B cell (primary cell): ENCODE measurements at regions not wholly inside any gene's neighbourhood (a gene's known extent, or its start where the extent isn't known, plus 50 kb on each side); places are given as distances from the start of the nearest gene placed in this dataset.

Experiments used
- ATAC-seq: fragments of 200-7000 bp; cut with Tn5 transposase; one replicate; pipeline ENCODE4 v1.10.0; 2021; ENCODE audit warnings: low read depth, mild to moderate bottlenecking, moderate number of reproducible peaks, moderate library complexity
- CTCF ChIA-PET: fragments of 350-600 bp; sonication (Branson Sonifier 250); formaldehyde crosslinking; loops from one replicate; lab custom pipeline; 2021; ENCODE audit warnings: antibody characterized with exemption, inconsistent platforms; lab: Charles Lee
- POLR2A ChIA-PET: fragments of 350-600 bp; sonication (Branson Sonifier 250); formaldehyde crosslinking; loops from one replicate; lab custom pipeline; 2021; ENCODE audit warnings: antibody characterized with exemption; lab: Charles Lee
- DNase-seq: peaks from one replicate; pipeline ENCODE4 v3.0.0; 2013
- H2AFZ ChIP-seq: 2 replicates; pipeline ENCODE4 v1.6.1; 2012; ENCODE audit warnings: mild to moderate bottlenecking, low read depth, low read length; ENCODE audit not compliant: insufficient read depth, poor library complexity, severe bottlenecking
- H3K27ac ChIP-seq, 2 donors: 1 replicate in 1 of 2; 2 replicates in 1 of 2; pipeline ENCODE4 v1.5.1; 2012 to 2013; ENCODE audit warnings: low read length in 2 of 2, mild to moderate bottlenecking in 2 of 2, moderate library complexity in 1 of 2
- H3K27me3 ChIP-seq, 4 experiments: fragments of 200-600 bp in 1 of 4; sonication (generic) in 1 of 4; replicated peaks in 1 of 4; 1 replicate in 2 of 4; 2 replicates in 2 of 4; pipeline versions ENCODE4 v1.6.1 to v1.7.0; 2013 to 2016; ENCODE audit warnings: low read length in 3 of 4, mild to moderate bottlenecking in 2 of 4, mixed read lengths in 1 of 4, moderate library complexity in 1 of 4; ENCODE audit not compliant: insufficient read depth in 4 of 4, control insufficient read depth in 3 of 4; ENCODE audit errors: control extremely low read depth in 1 of 4
- H3K36me3 ChIP-seq, 2 experiments: replicated peaks in 1 of 2; 1 replicate in 1 of 2; 2 replicates in 1 of 2; pipeline versions ENCODE4 v1.6.1 to v1.7.1; 2013; ENCODE audit warnings: low read length in 1 of 2; ENCODE audit not compliant: insufficient read depth in 2 of 2, control insufficient read depth in 1 of 2; ENCODE audit errors: control extremely low read depth in 1 of 2, extremely low read depth in 1 of 2
- H3K4me1 ChIP-seq, 2 donors: fragments of 200-600 bp in 1 of 2; sonication (generic) in 1 of 2; 1 replicate in 1 of 2; 2 replicates in 1 of 2; pipeline versions ENCODE4 v1.5.1 to v1.6.1; 2013 to 2017; ENCODE audit warnings: low read length in 2 of 2; ENCODE audit not compliant: control insufficient read depth in 2 of 2, insufficient read depth in 2 of 2
- H3K4me2 ChIP-seq: replicated peaks from 2 replicates; pipeline ENCODE3; 2012; ENCODE audit warnings: mild to moderate bottlenecking, low read depth, low read length; ENCODE audit not compliant: poor library complexity, severe bottlenecking
- H3K4me3 ChIP-seq, 5 experiments: fragments of 200-600 bp in 1 of 5; sonication (generic) in 1 of 5; 1 replicate in 3 of 5; 2 replicates in 2 of 5; pipeline versions ENCODE4 v1.5.1 to v1.7.0; 2011 to 2016; ENCODE audit warnings: low read length in 4 of 5, mild to moderate bottlenecking in 4 of 5, low read depth in 2 of 5, control low read depth in 1 of 5, moderate library complexity in 1 of 5; ENCODE audit not compliant: insufficient read depth in 1 of 5; ENCODE audit errors: control extremely low read depth in 1 of 5, extremely low read depth in 1 of 5
- H3K79me2 ChIP-seq: fragments of 200-600 bp; sonication (generic); one replicate; pipeline ENCODE4 v1.6.0; 2016; ENCODE audit warnings: low read length; ENCODE audit not compliant: control insufficient read depth, insufficient read depth
- H3K9ac ChIP-seq: fragments of 200-600 bp; sonication (generic); 2 replicates; pipeline ENCODE4 v1.6.1; 2017; ENCODE audit warnings: mild to moderate bottlenecking, low read length, moderate library complexity
- H3K9me3 ChIP-seq, 3 donors: one replicate each; pipeline versions ENCODE4 v1.6.1 to v1.7.1; 2013; ENCODE audit warnings: low read length in 2 of 3; ENCODE audit not compliant: control insufficient read depth in 2 of 3, insufficient read depth in 1 of 3; ENCODE audit errors: control extremely low read depth in 1 of 3
- H4K20me1 ChIP-seq: 2 replicates; pipeline ENCODE4 v1.6.0; 2012; ENCODE audit warnings: mild to moderate bottlenecking, low read length; ENCODE audit not compliant: insufficient read depth, control insufficient read depth, poor library complexity, severe bottlenecking
- H3K27ac Mint-ChIP-seq: one replicate; pipeline ENCODE4 v1.8.0; 2021; ENCODE audit warnings: mixed read lengths
- H3K27me3 Mint-ChIP-seq: one replicate; pipeline ENCODE4 v1.8.0; 2021; ENCODE audit warnings: mixed read lengths
- H3K4me1 Mint-ChIP-seq: one replicate; pipeline ENCODE4 v1.8.0; 2021; ENCODE audit warnings: mixed read lengths
- H3K4me3 Mint-ChIP-seq: one replicate; pipeline ENCODE4 v1.8.0; 2021; ENCODE audit warnings: mixed read lengths
- H3K9me3 Mint-ChIP-seq: one replicate; pipeline ENCODE4 v1.8.0; 2022; ENCODE audit warnings: mixed read lengths; ENCODE audit not compliant: insufficient read depth
- CTCF ChIP-seq: fragments of 200-600 bp; IDR thresholded peaks from one replicate; pipeline ENCODE4 v1.8.0; 2022; ENCODE audit warnings: antibody characterized with exemption, mild to moderate bottlenecking
- EZH2 ChIP-seq: IDR thresholded peaks from 2 replicates; pipeline ENCODE4 v1.6.1; 2012; ENCODE audit warnings: borderline replicate concordance, low read depth, mild to moderate bottlenecking, moderate library complexity, low read length; ENCODE audit not compliant: insufficient read depth, poor library complexity, severe bottlenecking
- WGBS: methylation state at CpG from one replicate; pipeline ENCODE4 v1.1.5; 2013; ENCODE audit warnings: missing lambda C conversion rate; ENCODE audit not compliant: insufficient coverage; 5-methylcytosine and 5-hydroxymethylcytosine counted together
- intact Hi-C: fragments of 100-400 bp; cut with micrococcal nuclease; formaldehyde crosslinking; loops from one replicate; pipeline ENCODE4 v1.10.0; 2022

DNA sequence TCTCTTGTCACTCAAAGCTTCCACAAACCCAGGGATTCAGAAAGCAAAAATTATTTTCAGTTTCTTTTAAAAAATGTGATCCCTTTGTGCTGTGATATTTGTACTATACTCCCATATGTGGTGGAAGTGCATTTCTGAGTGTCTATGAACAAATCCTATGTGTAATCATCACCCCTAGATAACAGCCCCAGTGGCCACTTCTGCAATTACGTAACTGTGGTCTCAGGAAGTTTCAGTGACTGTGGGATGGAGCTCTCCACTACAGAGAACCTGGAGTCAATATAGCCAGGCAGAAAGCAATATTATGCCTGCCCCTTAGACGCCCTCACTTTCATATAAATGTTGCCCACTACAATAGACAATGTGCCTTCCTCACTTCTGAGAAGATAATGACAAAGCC lies 1101.7 kb upstream of the GHITM start:
- CTCF ChIA-PET: no interaction called here
- no peak overlapping the region for H3K27ac ChIP-seq

GRCh38 chr10:83038631-83039030 lies 1100.7 kb upstream of the GHITM start:
- Histone ChIP-seq H3K4me3 (no peak overlapping the region), H3K36me3 (no peaks in the 10 kb centered on the region), H2AFZ (no peak overlapping the region), H3K79me2 (no peaks in the 10 kb centered on the region), H3K27me3 (no peaks in the 10 kb centered on the region), H3K27ac (no peak overlapping the region), H3K4me2 (no peak overlapping the region), H4K20me1 (no peaks in the 10 kb centered on the region), H3K9ac (no peak overlapping the region), H3K9me3 (no peaks in the 10 kb centered on the region), H3K4me1 (no peaks in the 10 kb centered on the region)
- ATAC-seq: no peak
- Mint-ChIP-seq H3K4me1 (no peaks in the 10 kb centered on the region), H3K27me3 (no peaks in the 10 kb centered on the region), H3K9me3 (peaks cover 2% of the 10 kb centered on the region), H3K27ac (no peak overlapping the region), H3K4me3 (no peak overlapping the region)
- POLR2A ChIA-PET: no interaction called here
- no peak for DNase-seq
- WGBS: no CpG with 5 or more reads among the region's 2 CpGs
- TF ChIP-seq EZH2 (no peak), CTCF (no peak)
- intact Hi-C loops: no loop called here
- CTCF ChIA-PET: no interaction called here

More for the DNA sequence above, 1101.7 kb upstream of the GHITM start:
- ATAC-seq (no peak), DNase-seq (no peak)
- no peaks in the 10 kb centered on the region for H3K9me3 ChIP-seq
- WGBS: no CpG with 5 or more reads among the region's 2 CpGs
- H3K9ac ChIP-seq: no peak overlapping the region
- Mint-ChIP-seq H3K27me3 (no peaks in the 10 kb centered on the region), H3K27ac (no peak overlapping the region), H3K4me3 (no peak overlapping the region), H3K4me1 (no peaks in the 10 kb centered on the region), H3K9me3 (peaks cover 2% of the 10 kb centered on the region)
- H4K20me1 ChIP-seq: no peaks in the 10 kb centered on the region
- H3K4me3 ChIP-seq: no peak overlapping the region
- H3K4me1 ChIP-seq: no peaks in the 10 kb centered on the region
- intact Hi-C loops: no loop called here
- no peak overlapping the region for H3K4me2 ChIP-seq
- POLR2A ChIA-PET: no interaction called here
- no peak overlapping the region for H2AFZ ChIP-seq
- no peaks in the 10 kb centered on the region for H3K27me3 ChIP-seq
- TF ChIP-seq EZH2: no peak
- TF ChIP-seq CTCF: no peak
- H3K79me2 ChIP-seq: no peaks in the 10 kb centered on the region
- no peaks in the 10 kb centered on the region for H3K36me3 ChIP-seq
